Dermis microvascular lymphatic vessel endothelial cell (primary cell): ENCODE measurements at regions not wholly inside any gene's neighbourhood (a gene's known extent, or its start where the extent isn't known, plus 50 kb on each side); places are given as distances from the start of the nearest gene placed in this dataset.
"Not testable (repeated sequence)": the region's sequence is repeated elsewhere in the genome, so short reads cannot be mapped to it uniquely, and the experiment has no call there.

Experiments used
- DNase-seq, 2 donors: peaks; one replicate each; pipeline versions ENCODE4 v3.0.0 to v3.0.0-alpha.2; 2010; ENCODE audit warnings: low read depth in 2 of 2

- DNase-seq = no peak
Measured at GRCh38 chr6:55058682-55059081, 115.6 kb upstream of the HCRTR2 start.

GRCh38 chr6:55064711-55065420, 109.4 kb upstream of the HCRTR2 start:
- no peak for DNase-seq

- peak in 1 of 2 donors; percentile 56 for DNase-seq
Measured at GRCh38 chr6:55069132-55069781, 105.1 kb upstream of the HCRTR2 start.

GRCh38 chr6:55082021-55082420, 92.3 kb upstream of the HCRTR2 start:
- no peak for DNase-seq

- not testable (repeated sequence) for DNase-seq
Measured at GRCh38 chr6:55088011-55088410, 86.3 kb upstream of the HCRTR2 start.

- DNase-seq = no peak
Measured at GRCh38 chr6:55088902-55089301, 85.4 kb upstream of the HCRTR2 start.

GRCh38 chr6:55089325-55089724, 85.0 kb upstream of the HCRTR2 start:
- no peak for DNase-seq

GRCh38 chr6:55100686-55101085, 73.6 kb upstream of the HCRTR2 start:
- no peak for DNase-seq

GRCh38 chr6:55101157-55101556, 73.2 kb upstream of the HCRTR2 start:
- no peak for DNase-seq

GRCh38 chr6:55108134-55109130, 65.9 kb upstream of the HCRTR2 start:
- DNase-seq = no peak

GRCh38 chr6:55117267-55117666, 57.0 kb upstream of the HCRTR2 start:
- no peak for DNase-seq

- DNase-seq = not testable (repeated sequence)
Measured at GRCh38 chr6:55124241-55124640, 50.1 kb upstream of the HCRTR2 start.
